ENCODE measurements at regions not wholly inside any gene's neighbourhood (a gene's known extent, or its start where the extent isn't known, plus 50 kb on each side); places are given as distances from the start of the nearest gene placed in this dataset.

DNA sequence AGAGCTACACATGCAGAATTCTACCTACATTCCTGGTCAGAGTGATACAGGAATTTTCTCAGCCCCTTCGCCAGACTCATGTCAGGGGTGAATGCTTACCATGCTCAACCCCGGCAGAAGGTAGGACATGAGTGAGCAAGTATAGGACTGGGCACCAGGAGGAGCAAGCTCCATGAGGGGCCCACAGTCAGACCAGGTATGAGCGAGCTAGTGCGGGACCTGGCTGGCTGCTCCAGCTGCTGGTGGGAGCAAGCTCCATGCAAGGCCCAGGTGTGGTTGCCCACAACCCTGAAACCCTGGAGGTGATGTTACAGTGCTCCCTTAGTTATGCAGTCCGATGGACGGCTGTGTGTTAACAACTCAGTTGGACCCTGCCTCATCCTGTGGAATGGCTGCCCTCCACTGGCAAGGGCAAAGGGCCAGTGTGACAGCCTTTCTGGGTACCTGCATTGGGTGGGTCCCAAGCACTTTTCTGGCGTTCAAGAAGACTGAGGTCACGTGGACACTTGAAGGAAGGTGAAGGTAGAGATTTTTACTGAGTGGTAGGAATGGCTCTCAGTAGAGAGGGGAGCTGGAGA is 503.5 kb upstream of the CITED2 start:
- TF ChIP-seq, protein P1, sequence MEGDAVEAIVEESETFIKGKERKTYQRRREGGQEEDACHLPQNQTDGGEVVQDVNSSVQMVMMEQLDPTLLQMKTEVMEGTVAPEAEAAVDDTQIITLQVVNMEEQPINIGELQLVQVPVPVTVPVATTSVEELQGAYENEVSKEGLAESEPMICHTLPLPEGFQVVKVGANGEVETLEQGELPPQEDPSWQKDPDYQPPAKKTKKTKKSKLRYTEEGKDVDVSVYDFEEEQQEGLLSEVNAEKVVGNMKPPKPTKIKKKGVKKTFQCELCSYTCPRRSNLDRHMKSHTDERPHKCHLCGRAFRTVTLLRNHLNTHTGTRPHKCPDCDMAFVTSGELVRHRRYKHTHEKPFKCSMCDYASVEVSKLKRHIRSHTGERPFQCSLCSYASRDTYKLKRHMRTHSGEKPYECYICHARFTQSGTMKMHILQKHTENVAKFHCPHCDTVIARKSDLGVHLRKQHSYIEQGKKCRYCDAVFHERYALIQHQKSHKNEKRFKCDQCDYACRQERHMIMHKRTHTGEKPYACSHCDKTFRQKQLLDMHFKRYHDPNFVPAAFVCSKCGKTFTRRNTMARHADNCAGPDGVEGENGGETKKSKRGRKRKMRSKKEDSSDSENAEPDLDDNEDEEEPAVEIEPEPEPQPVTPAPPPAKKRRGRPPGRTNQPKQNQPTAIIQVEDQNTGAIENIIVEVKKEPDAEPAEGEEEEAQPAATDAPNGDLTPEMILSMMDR (IDR thresholded peaks at IDR 0.05; ENCODE audit: unreplicated experiment): no peak
- Mint-ChIP-seq H3K9me3 (ENCODE audit: unreplicated experiment) (no peaks in the 10 kb centered on the region), H3K27me3 (ENCODE audit: insufficient read depth, unreplicated experiment) (no peaks in the 10 kb centered on the region), H3K4me3 (ENCODE audit: unreplicated experiment) (no peak overlapping the region), H3K36me3 (ENCODE audit: insufficient read depth, unreplicated experiment) (no peaks in the 10 kb centered on the region), H3K27ac (ENCODE audit: low read depth, unreplicated experiment) (no peak overlapping the region), H3K4me1 (ENCODE audit: insufficient read depth, unreplicated experiment) (peaks cover under 1% of the 10 kb centered on the region)
- ChIA-PET CTCF (interaction anchor here (0.7 to 1.1 kb wide), 2 partner anchors 14 to 27 kb away, joined by 3 to 4 read pairs; no protein-coding TSS in a partner anchor), POLR2A (no interaction called here)
- BruUV-seq (replicated peaks): no TSS peak
- intact Hi-C loops (cut with micrococcal nuclease): no loop called here
- DNase-seq (ENCODE audit: unreplicated experiment): no peak

DNA sequence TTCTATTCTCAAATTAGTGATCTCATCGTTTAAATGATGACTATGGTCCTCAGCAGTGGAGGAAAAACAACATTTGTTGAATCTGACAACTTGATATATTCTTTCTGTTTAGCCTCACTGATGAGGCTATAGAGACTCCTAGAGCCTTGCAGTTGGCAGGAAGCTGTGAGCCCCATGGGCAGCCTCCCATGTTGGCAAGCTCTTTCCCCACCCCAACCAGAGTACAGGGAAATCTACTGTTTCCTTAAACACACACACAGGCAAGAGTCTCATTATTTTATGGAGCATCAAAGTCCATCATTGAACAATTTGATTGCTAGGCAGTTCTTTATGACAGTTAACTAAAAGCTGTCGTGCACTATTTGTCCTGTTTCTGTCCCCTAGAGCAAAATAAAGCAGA is 498.2 kb upstream of the CITED2 start:
- no peaks in the 10 kb centered on the region for H3K36me3 Mint-ChIP-seq (ENCODE audit: insufficient read depth, unreplicated experiment)
- ChIA-PET CTCF (interaction anchor here (1.6 kb wide), 1 partner anchor 8 kb away, joined by 4 read pairs; no protein-coding TSS in a partner anchor), POLR2A (interaction anchor here (0.6 to 2.4 kb wide), 3 partner anchors 15 to 498 kb away, joined by 3 to 15 read pairs (median 3); partner anchors contain the start of gene CITED2)
- TF ChIP-seq, protein P1 (IDR thresholded peaks at IDR 0.05; ENCODE audit: unreplicated experiment): no peak
- no TSS peak for BruUV-seq (replicated peaks)
- H3K27ac Mint-ChIP-seq (ENCODE audit: low read depth, unreplicated experiment): no peak overlapping the region
- no peaks in the 10 kb centered on the region for H3K27me3 Mint-ChIP-seq (ENCODE audit: insufficient read depth, unreplicated experiment)
- intact Hi-C loops (cut with micrococcal nuclease): no loop called here
- no peaks in the 10 kb centered on the region for H3K9me3 Mint-ChIP-seq (ENCODE audit: unreplicated experiment)
- no peaks in the 10 kb centered on the region for H3K4me1 Mint-ChIP-seq (ENCODE audit: insufficient read depth, unreplicated experiment)
- DNase-seq (ENCODE audit: unreplicated experiment): no peak
- H3K4me3 Mint-ChIP-seq (ENCODE audit: unreplicated experiment): no peak overlapping the region

DNA sequence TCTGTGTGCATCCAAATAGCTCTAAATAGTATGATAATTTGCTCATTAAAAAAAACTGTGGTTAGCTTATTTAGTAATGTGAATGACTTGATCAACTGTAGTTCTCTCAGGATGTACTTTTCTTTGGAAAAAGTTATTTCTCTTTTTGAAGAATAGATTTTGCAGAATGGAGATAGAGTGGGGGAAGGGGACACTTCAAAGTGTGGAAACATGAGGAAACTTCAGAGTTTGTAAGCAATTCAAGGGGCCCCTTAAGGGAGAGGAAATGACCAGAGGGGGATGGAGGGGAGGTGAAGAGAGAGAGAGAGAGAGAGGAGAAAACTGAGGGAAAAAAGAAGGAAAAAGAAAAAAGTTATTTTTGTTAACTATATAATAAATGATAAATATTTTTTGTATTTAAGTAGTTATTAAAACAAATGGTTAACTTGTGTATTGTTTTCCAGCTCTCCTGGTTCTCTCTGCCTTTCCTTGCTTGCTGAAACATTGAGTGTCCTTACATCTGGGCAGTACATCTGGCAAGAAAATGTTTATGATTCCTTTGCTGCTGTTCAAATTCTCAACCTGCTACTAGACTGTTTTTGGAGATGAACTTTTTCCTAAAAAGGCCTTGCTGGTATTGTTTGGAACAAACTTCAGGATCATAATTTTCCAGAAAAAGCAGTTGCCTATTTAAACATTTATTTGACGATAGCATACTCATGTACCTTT is 497.5 kb upstream of the CITED2 start:
- no peak overlapping the region for H3K27ac Mint-ChIP-seq (ENCODE audit: low read depth, unreplicated experiment)
- BruUV-seq (replicated peaks): no TSS peak
- CTCF ChIA-PET: interaction anchor here (0.6 to 1.6 kb wide), 5 partner anchors 9 to 922 kb away, joined by 3 to 5 read pairs (median 4); no protein-coding TSS in a partner anchor
- DNase-seq (ENCODE audit: unreplicated experiment): no peak
- intact Hi-C loops (cut with micrococcal nuclease): no loop called here
- TF ChIP-seq, protein P1 (IDR thresholded peaks at IDR 0.05; ENCODE audit: unreplicated experiment): no peak
- no peaks in the 10 kb centered on the region for H3K9me3 Mint-ChIP-seq (ENCODE audit: unreplicated experiment)
- no peaks in the 10 kb centered on the region for H3K27me3 Mint-ChIP-seq (ENCODE audit: insufficient read depth, unreplicated experiment)
- H3K4me1 Mint-ChIP-seq (ENCODE audit: insufficient read depth, unreplicated experiment): no peaks in the 10 kb centered on the region
- H3K4me3 Mint-ChIP-seq (ENCODE audit: unreplicated experiment): no peak overlapping the region
- POLR2A ChIA-PET: interaction anchor here (0.6 to 2.4 kb wide), 5 partner anchors 14 to 648 kb away, joined by 3 to 15 read pairs (median 5); partner anchors contain the start of gene CITED2
- H3K36me3 Mint-ChIP-seq (ENCODE audit: insufficient read depth, unreplicated experiment): no peaks in the 10 kb centered on the region

DNA sequence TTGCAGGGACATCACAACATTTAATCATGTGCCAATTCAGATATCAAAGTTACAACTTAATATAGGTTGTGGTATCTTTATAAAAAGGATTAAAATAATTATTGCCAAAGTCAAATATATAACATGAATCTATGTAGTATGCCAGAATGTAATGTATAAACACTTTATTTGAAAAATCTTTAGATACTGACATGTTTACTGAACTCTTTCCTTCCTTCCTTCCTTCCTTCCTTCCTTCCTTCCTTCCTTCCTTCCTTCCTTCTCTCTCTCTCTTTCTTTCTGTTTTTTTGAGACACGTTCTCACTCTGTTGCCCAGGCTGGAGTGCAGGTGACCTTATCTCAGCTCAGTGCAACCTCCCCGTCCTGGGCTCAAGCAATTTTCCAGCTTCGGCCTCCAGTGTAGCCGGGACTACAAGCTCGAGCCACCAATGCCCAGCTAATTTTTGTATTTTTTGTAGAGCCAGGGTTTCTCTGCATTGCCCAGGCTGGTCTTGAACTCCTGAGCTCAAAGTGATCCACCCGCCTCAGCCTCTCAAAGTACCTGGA is 496.8 kb upstream of the CITED2 start:
- ChIA-PET CTCF (interaction anchor here (0.6 to 1.6 kb wide), 3 partner anchors 10 to 672 kb away, joined by 3 to 5 read pairs (median 4); no protein-coding TSS in a partner anchor), POLR2A (interaction anchor here (0.7 to 2.4 kb wide), 3 partner anchors 17 to 648 kb away, joined by 5 to 15 read pairs (median 5); partner anchors contain the start of gene CITED2)
- Mint-ChIP-seq H3K36me3 (ENCODE audit: insufficient read depth, unreplicated experiment) (no peaks in the 10 kb centered on the region), H3K4me3 (ENCODE audit: unreplicated experiment) (no peak overlapping the region), H3K27me3 (ENCODE audit: insufficient read depth, unreplicated experiment) (no peaks in the 10 kb centered on the region), H3K9me3 (ENCODE audit: unreplicated experiment) (no peaks in the 10 kb centered on the region), H3K4me1 (ENCODE audit: insufficient read depth, unreplicated experiment) (no peaks in the 10 kb centered on the region), H3K27ac (ENCODE audit: low read depth, unreplicated experiment) (no peak overlapping the region)
- no peak for DNase-seq (ENCODE audit: unreplicated experiment)
- intact Hi-C loops (cut with micrococcal nuclease): no loop called here
- TF ChIP-seq, protein P1 (IDR thresholded peaks at IDR 0.05; ENCODE audit: unreplicated experiment): no peak
- BruUV-seq (replicated peaks): no TSS peak

Data from MCF 10A (cell line).